ENCODE measurements at regions not wholly inside any gene's neighbourhood (a gene's known extent, or its start where the extent isn't known, plus 50 kb on each side); places are given as distances from the start of the nearest gene placed in this dataset.

DNA sequence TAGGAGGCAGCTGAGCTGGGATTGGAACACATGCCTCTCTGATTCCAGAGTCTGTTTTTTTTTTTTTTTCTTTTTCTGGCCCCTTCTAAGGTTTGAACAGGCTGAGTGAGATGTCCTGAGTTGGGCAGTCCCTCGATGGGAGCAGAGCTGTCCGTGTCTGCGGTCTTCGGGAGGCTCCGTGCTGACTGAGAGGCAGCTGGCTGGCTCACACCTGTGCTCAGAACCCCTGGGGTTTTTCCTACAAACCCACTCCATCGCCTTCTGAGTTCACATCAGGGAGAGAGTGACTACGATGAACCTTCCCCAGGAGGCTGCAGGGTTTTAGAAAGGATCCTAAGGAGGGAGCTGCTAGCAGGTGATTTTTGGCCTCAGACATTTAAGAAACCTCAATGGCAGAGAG, 92.5 kb downstream of the IRF8 start:
- Histone ChIP-seq H3K9me3 (replicated peaks) (no peaks in the 10 kb centered on the region), H3K27ac (replicated peaks) (no peak overlapping the region), H3K36me3 (no peaks in the 10 kb centered on the region), H3K4me1 (peaks cover 3% of the 10 kb centered on the region), H3K27me3 (ENCODE audit: low read depth) (peaks cover 98% of the 10 kb centered on the region), H3K4me3 (no peak overlapping the region)
- DNase-seq, result no peak
- TF ChIP-seq, protein P1, sequence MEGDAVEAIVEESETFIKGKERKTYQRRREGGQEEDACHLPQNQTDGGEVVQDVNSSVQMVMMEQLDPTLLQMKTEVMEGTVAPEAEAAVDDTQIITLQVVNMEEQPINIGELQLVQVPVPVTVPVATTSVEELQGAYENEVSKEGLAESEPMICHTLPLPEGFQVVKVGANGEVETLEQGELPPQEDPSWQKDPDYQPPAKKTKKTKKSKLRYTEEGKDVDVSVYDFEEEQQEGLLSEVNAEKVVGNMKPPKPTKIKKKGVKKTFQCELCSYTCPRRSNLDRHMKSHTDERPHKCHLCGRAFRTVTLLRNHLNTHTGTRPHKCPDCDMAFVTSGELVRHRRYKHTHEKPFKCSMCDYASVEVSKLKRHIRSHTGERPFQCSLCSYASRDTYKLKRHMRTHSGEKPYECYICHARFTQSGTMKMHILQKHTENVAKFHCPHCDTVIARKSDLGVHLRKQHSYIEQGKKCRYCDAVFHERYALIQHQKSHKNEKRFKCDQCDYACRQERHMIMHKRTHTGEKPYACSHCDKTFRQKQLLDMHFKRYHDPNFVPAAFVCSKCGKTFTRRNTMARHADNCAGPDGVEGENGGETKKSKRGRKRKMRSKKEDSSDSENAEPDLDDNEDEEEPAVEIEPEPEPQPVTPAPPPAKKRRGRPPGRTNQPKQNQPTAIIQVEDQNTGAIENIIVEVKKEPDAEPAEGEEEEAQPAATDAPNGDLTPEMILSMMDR (IDR thresholded peaks at IDR 0.05; ENCODE audit: borderline replicate concordance), result no peak
- intact Hi-C loops (cut with micrococcal nuclease), result no loop called here

DNA sequence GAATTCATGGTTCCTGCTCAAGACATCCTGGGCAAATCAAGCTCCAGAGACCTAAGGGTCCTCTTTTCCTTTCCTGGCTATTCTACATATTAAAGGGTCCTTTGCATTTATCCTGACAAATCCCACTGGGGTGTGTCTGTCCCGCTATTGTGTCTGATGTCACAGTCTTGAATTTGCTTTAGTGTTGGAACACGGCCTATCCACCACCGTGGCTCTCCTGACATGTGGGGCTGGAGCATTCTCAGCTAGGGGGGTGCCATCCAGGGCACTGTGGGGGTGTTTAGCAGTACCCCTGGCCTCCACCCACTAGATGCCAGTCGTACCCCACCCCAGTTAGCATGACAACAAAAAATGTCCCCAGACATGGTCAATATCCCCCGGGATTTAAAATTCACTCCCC, 92.9 kb downstream of the IRF8 start:
- H3K9me3 ChIP-seq (replicated peaks), result no peaks in the 10 kb centered on the region
- peaks cover 3% of the 10 kb centered on the region for H3K4me1 ChIP-seq
- TF ChIP-seq, protein P1 (IDR thresholded peaks at IDR 0.05; ENCODE audit: borderline replicate concordance), result no peak
- no peak overlapping the region for H3K27ac ChIP-seq (replicated peaks)
- peaks cover 98% of the 10 kb centered on the region for H3K27me3 ChIP-seq (ENCODE audit: low read depth)
- no peaks in the 10 kb centered on the region for H3K36me3 ChIP-seq
- intact Hi-C loops (cut with micrococcal nuclease), result no loop called here
- DNase-seq, result no peak
- no peak overlapping the region for H3K4me3 ChIP-seq

- peaks cover under 1% of the 10 kb centered on the region for H3K4me1 ChIP-seq
- intact Hi-C loops (cut with micrococcal nuclease), result no loop called here
- H3K27ac ChIP-seq (replicated peaks), result no peak overlapping the region
- no peaks in the 10 kb centered on the region for H3K36me3 ChIP-seq
- H3K9me3 ChIP-seq (replicated peaks), result no peaks in the 10 kb centered on the region
- peaks cover 98% of the 10 kb centered on the region for H3K27me3 ChIP-seq (ENCODE audit: low read depth)
- no peak for DNase-seq
- no peak overlapping the region for H3K4me3 ChIP-seq
- TF ChIP-seq, protein P1 (IDR thresholded peaks at IDR 0.05; ENCODE audit: borderline replicate concordance), result no peak
Measured at GRCh38 chr16:85992359-85992758, 93.4 kb downstream of the IRF8 start.

- H3K27ac ChIP-seq (replicated peaks), result no peak overlapping the region
- H3K4me1 ChIP-seq, result no peaks in the 10 kb centered on the region
- TF ChIP-seq, protein P1 (IDR thresholded peaks at IDR 0.05; ENCODE audit: borderline replicate concordance), result no peak
- intact Hi-C loops (cut with micrococcal nuclease), result no loop called here
- no peaks in the 10 kb centered on the region for H3K36me3 ChIP-seq
- H3K4me3 ChIP-seq, result no peak overlapping the region
- no peaks in the 10 kb centered on the region for H3K9me3 ChIP-seq (replicated peaks)
- no peak for DNase-seq
- peaks cover 100% of the 10 kb centered on the region for H3K27me3 ChIP-seq (ENCODE audit: low read depth)
Measured at GRCh38 chr16:85992779-85993178, 93.8 kb downstream of the IRF8 start.

- Histone ChIP-seq H3K9me3 (replicated peaks) (no peaks in the 10 kb centered on the region), H3K27ac (replicated peaks) (no peak overlapping the region), H3K4me1 (no peaks in the 10 kb centered on the region), H3K36me3 (no peaks in the 10 kb centered on the region), H3K27me3 (ENCODE audit: low read depth) (peaks cover 91% of the 10 kb centered on the region), H3K4me3 (no peak overlapping the region)
- intact Hi-C loops (cut with micrococcal nuclease), result no loop called here
- TF ChIP-seq, protein P1 (IDR thresholded peaks at IDR 0.05; ENCODE audit: borderline replicate concordance), result no peak
- DNase-seq, result no peak
Measured at GRCh38 chr16:85994492-85995490, 95.8 kb downstream of the IRF8 start.
